GM21515 (cell line): ENCODE measurements at regions not wholly inside any gene's neighbourhood (a gene's known extent, or its start where the extent isn't known, plus 50 kb on each side); places are given as distances from the start of the nearest gene placed in this dataset.

Experiments used
- ATAC-seq: cut with Tn5 transposase; IDR thresholded peaks from one replicate; pipeline ENCODE4 v1.9.1; 2021; ENCODE audit not compliant: unreplicated experiment

GRCh38 chr9:68644831-68645230 lies 60.2 kb upstream of the PIP5K1B start:
- no peak for ATAC-seq

GRCh38 chr9:68648164-68648563 lies 56.9 kb upstream of the PIP5K1B start:
- no peak for ATAC-seq

DNA sequence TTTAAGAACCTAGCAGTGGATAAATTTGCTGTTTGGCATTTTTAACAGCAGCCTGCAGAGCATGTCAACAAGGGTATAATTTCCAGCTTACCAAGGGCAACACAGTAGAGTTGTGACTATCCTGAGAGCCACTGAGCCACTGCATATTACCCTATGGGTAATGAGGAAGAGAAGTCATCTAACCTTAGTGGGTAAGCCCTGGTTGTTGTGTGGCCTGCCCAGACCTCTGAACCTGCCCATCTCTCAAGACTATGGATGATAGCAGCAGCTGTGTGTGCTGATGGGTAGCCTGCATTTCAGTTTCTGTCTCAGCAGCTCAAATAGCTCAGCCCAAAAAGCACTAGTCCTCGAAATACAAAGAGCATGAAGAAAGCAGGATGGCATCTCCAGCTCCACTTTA lies 56.1 kb upstream of the PIP5K1B start:
- no peak for ATAC-seq

DNA sequence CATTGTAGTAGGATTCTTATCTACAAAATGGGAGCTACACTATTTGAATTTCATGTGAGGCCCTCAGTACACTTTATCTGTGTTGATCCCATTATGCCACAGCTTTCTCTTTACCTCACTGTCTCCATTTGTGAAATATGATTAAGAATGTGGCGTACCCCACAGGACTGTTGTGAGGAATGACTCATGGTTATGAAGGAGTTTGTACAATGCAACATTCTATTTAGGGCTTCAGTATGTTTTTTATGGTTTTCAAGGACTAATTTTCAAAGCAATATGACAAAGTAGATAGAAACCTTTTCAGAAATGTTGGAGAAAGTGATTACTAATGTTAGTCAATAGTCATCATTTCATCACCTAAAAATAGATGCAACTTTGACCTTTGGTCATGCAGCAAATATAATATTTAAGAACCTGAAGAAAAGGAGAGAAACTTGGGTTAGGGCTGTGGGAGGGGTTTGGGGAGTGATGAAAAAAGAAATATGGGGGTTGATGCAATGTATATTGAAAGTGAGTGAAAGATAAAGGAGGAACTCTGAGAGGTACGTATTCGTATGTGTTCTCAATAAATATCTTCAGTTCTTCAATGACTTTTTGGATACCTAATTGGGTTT lies 53.7 kb upstream of the PIP5K1B start:
- no peak for ATAC-seq

GRCh38 chr9:68653141-68653595 lies 51.9 kb upstream of the PIP5K1B start:
- ATAC-seq = peak; percentile 82

- no peak for ATAC-seq
Observed at GRCh38 chr9:68654075-68654474, 51.0 kb upstream of the PIP5K1B start.
